Sigmoid colon (tissue), 4 donors: ENCODE measurements at regions not wholly inside any gene's neighbourhood (a gene's known extent, or its start where the extent isn't known, plus 50 kb on each side); places are given as distances from the start of the nearest gene placed in this dataset.

Source experiments
- CTCF ChIP-seq, 4 experiments: fragments of 450-650 bp in 3 of 4; fragments of 200-600 bp in 1 of 4; IDR thresholded peaks; one replicate each; pipeline ENCODE4 v1.5.1; 2016 to 2019; ENCODE audit warnings: antibody characterized with exemption in 4 of 4, mild to moderate bottlenecking in 3 of 4, moderate library complexity in 2 of 4
- EP300 ChIP-seq, 4 donors: sonication (generic); formaldehyde crosslinking; IDR thresholded peaks; one replicate each; pipeline ENCODE4 v1.6.1; 2017; ENCODE audit warnings: antibody characterized with exemption in 4 of 4
- POLR2A ChIP-seq, 2 donors: fragments of 450-650 bp; IDR thresholded peaks; one replicate each; pipeline ENCODE4 v1.6.1; 2016; ENCODE audit warnings: antibody characterized with exemption in 2 of 2, mild to moderate bottlenecking in 2 of 2, moderate library complexity in 2 of 2

- no peak for TF ChIP-seq POLR2A (IDR thresholded peaks at IDR 0.05)
- TF ChIP-seq CTCF (IDR thresholded peaks at IDR 0.05) = no peak
- no peak for TF ChIP-seq EP300 (IDR thresholded peaks at IDR 0.05)
Measured at GRCh38 chr4:14339715-14340114, 662.6 kb upstream of the CPEB2 start.
